GM12878 (cell line): ENCODE measurements at regions not wholly inside any gene's neighbourhood (a gene's known extent, or its start where the extent isn't known, plus 50 kb on each side); places are given as distances from the start of the nearest gene placed in this dataset.
"Not testable (repeated sequence)": the region's sequence is repeated elsewhere in the genome, so short reads cannot be mapped to it uniquely, and the experiment has no call there.

Source experiments
- ATAC-seq: fragments of 200-7000 bp; cut with Tn5 transposase; 3 replicates; pipeline ENCODE4 v1.9.1; 2020; ENCODE audit warnings: mild to moderate bottlenecking, moderate library complexity
- BruUV-seq: library from RNA; stranded (reverse); fragments of 400-500 nt; replicated peaks from 2 replicates; lab custom pipeline; 2021; lab: Mats Ljungman, UMichigan
- CTCF ChIA-PET: fragments of 300-600 bp; sonication (Branson Sonifier 250); formaldehyde crosslinking; extraction: SDS; loops from one replicate; lab custom pipeline; 2021; ENCODE audit warnings: inconsistent platforms; lab: Yijun Ruan, JAX
- POLR2A ChIA-PET: fragments of 350-600 bp; formaldehyde crosslinking; extraction: SDS; loops from one replicate; lab custom pipeline; 2021; ENCODE audit warnings: inconsistent platforms; lab: Charles Lee
- RAD21 ChIA-PET: fragments of 300-600 bp; sonication (Branson Sonifier 250); formaldehyde crosslinking; loops from one replicate; lab custom pipeline; 2023; ENCODE audit warnings: antibody characterized with exemption; ENCODE audit not compliant: unreplicated experiment; lab: Charles Lee
- SMC1A ChIA-PET: fragments of 300-600 bp; sonication (Branson Sonifier 250); formaldehyde crosslinking; loops from one replicate; lab custom pipeline; 2023; ENCODE audit not compliant: unreplicated experiment, uncharacterized antibody; lab: Charles Lee
- DNase-seq: peaks from one replicate; pipeline ENCODE4 v3.0.0-alpha.2; 2011; ENCODE audit warnings: low read depth, low spot score
- FAIRE-seq: peaks from 3 replicates; lab custom pipeline; 2011; peaks lifted over from hg19 to GRCh38; lab: Jason Lieb, UNC
- H2AFZ ChIP-seq: 2 replicates; pipeline ENCODE4 v1.6.0; 2011; ENCODE audit warnings: low read depth, low read length, control low read depth; ENCODE audit not compliant: control insufficient read depth
- H3K27ac ChIP-seq: 2 replicates; pipeline ENCODE4 v1.5.1; 2011; ENCODE audit warnings: control low read depth; ENCODE audit not compliant: control insufficient read depth, insufficient read depth
- H3K27me3 ChIP-seq, 2 experiments: replicated peaks in 1 of 2; 2 replicates each; pipeline versions ENCODE4 v1.6.0 to v1.6.1; 2011; ENCODE audit warnings: low read length in 1 of 2; ENCODE audit not compliant: control insufficient read depth in 2 of 2, insufficient read depth in 2 of 2
- H3K36me3 ChIP-seq, 2 experiments: 2 replicates each; pipeline ENCODE4 v1.5.1; 2011; ENCODE audit warnings: low read length in 1 of 2; ENCODE audit not compliant: control insufficient read depth in 2 of 2, insufficient read depth in 2 of 2
- H3K4me1 ChIP-seq: 2 replicates; pipeline ENCODE4 v1.6.1; 2011; ENCODE audit warnings: mild to moderate bottlenecking, low read length, moderate library complexity, mixed read lengths; ENCODE audit not compliant: control insufficient read depth, insufficient read depth
- H3K4me2 ChIP-seq: 2 replicates; pipeline ENCODE4 v1.6.0; 2011; ENCODE audit warnings: control low read depth; ENCODE audit not compliant: control insufficient read depth, insufficient read depth
- H3K4me3 ChIP-seq: fragments of 200-600 bp; sonication (generic); 2 replicates; pipeline ENCODE4 v1.5.1; 2016
- H3K79me2 ChIP-seq: 2 replicates; pipeline ENCODE4 v1.6.0; 2011; ENCODE audit warnings: low read length; ENCODE audit not compliant: control insufficient read depth, insufficient read depth
- H3K9ac ChIP-seq: 2 replicates; pipeline ENCODE4 v1.8.0; 2011; ENCODE audit warnings: low read length, control low read depth, mixed read lengths; ENCODE audit not compliant: control insufficient read depth, insufficient read depth
- H3K9me3 ChIP-seq: replicated peaks from 3 replicates; pipeline ENCODE4 v1.5.1; 2011; ENCODE audit warnings: mild to moderate bottlenecking, low read length; ENCODE audit not compliant: control insufficient read depth, insufficient read depth
- H4K20me1 ChIP-seq: 2 replicates; pipeline ENCODE4 v1.6.0; 2011; ENCODE audit not compliant: control insufficient read depth, insufficient read depth
- MYC ChIP-seq: IDR thresholded peaks from 2 replicates; pipeline ENCODE4 v1.6.1; 2011; ENCODE audit warnings: mild to moderate bottlenecking, low read length, moderate library complexity, inconsistent platforms; ENCODE audit not compliant: insufficient read depth, insufficient replicate concordance, insufficient read length, severe bottlenecking
- WGBS: methylation state at CpG from one replicate; pipeline ENCODE4 v1.1.6; 2016; ENCODE audit warnings: low lambda C conversion rate; ENCODE audit not compliant: insufficient replicate concordance, insufficient coverage; ENCODE audit errors: missing lambda C conversion rate; 5-methylcytosine and 5-hydroxymethylcytosine counted together
- in situ Hi-C: fragments of 300-500 bp; cut with MboI; formaldehyde crosslinking; loops from 9 replicates; pipeline ENCODE4 v1.14.3; 2018; ENCODE audit warnings: mixed read lengths
- intact Hi-C: fragments of 100-400 bp; cut with micrococcal nuclease; formaldehyde crosslinking; loops from one replicate; pipeline ENCODE4 v1.14.2; 2022; ENCODE audit not compliant: unreplicated experiment

DNA sequence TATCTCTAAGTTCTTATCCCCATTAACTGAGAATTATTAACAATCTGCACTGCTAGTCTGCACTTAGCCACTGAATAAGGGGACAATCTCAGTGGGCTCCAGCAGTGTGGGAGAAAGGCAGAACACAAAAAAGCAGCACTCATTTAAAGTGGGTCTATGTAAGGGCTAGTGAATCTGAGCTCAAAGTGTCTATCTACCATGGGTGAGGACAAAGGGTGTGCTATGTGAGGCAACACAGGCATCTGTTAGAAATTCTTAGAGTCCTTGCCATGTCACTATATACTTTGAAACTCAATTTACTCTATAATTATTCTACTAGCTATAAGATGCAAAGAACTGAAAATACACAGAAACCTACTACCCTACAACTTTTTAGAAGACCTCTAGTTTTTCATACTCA, 135.8 kb upstream of the TMEM168 start:
- ChIA-PET CTCF (interaction anchor here (1.6 kb wide), 1 partner anchor 76 kb away, joined by 4 read pairs; no protein-coding TSS in a partner anchor), SMC1A (interaction anchor here (1.3 kb wide), 1 partner anchor 46 kb away, joined by 4 read pairs; no protein-coding TSS in a partner anchor), RAD21 (no interaction called here), POLR2A (interaction anchor here (1.4 kb wide), 1 partner anchor 9 kb away, joined by 3 read pairs; no protein-coding TSS in a partner anchor)
- no TSS peak for BruUV-seq
- ATAC-seq (no peak), FAIRE-seq (no peak), DNase-seq (no peak)
- H3K9ac ChIP-seq: no peak overlapping the region
- no peak for TF ChIP-seq MYC
- no peak overlapping the region for H3K4me3 ChIP-seq
- H4K20me1 ChIP-seq: no peaks in the 10 kb centered on the region
- H3K9me3 ChIP-seq: no peaks in the 10 kb centered on the region
- no peak overlapping the region for H3K27ac ChIP-seq
- no peak overlapping the region for H3K4me2 ChIP-seq
- in situ Hi-C loops (no loop called here), intact Hi-C loops (no loop called here)
- no peaks in the 10 kb centered on the region for H3K27me3 ChIP-seq
- H3K4me1 ChIP-seq: no peaks in the 10 kb centered on the region
- no peak overlapping the region for H2AFZ ChIP-seq
- H3K36me3 ChIP-seq: no peaks in the 10 kb centered on the region; a peak in 1 of 4 replicates
- no peaks in the 10 kb centered on the region for H3K79me2 ChIP-seq

DNA sequence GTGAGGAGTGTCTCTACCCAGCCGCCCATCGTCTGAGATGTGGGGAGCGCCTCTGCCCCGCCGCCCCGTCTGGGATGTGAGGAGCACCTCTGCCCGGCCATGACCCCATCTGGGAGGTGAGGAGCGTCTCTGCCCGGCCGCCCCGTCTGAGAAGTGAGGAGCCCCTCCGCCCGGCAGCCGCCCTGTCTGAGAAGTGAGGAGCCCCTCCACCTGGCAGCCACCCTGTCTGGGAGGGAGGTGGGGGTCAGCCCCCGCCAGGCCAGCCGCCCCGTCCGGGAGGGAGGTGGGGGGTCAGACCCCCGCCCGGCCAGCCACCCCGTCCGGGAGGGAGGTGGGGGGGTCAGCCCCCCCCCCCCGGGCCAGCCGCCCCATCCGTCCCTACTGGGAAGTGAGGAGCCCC, 132.4 kb upstream of the TMEM168 start:
- BruUV-seq, H3K4me3 ChIP-seq, RAD21 ChIA-PET, H3K9me3 ChIP-seq, POLR2A ChIA-PET, ATAC-seq, H3K27me3 ChIP-seq, H2AFZ ChIP-seq, CTCF ChIA-PET, H3K9ac ChIP-seq, H3K27ac ChIP-seq, H3K36me3 ChIP-seq, H3K4me1 ChIP-seq, DNase-seq, SMC1A ChIA-PET, H3K79me2 ChIP-seq, H3K4me2 ChIP-seq, intact Hi-C loops, in situ Hi-C loops, FAIRE-seq, H4K20me1 ChIP-seq: not testable (repeated sequence)
- WGBS: 100% methylated on average over 2 of the region's 25 CpGs

DNA sequence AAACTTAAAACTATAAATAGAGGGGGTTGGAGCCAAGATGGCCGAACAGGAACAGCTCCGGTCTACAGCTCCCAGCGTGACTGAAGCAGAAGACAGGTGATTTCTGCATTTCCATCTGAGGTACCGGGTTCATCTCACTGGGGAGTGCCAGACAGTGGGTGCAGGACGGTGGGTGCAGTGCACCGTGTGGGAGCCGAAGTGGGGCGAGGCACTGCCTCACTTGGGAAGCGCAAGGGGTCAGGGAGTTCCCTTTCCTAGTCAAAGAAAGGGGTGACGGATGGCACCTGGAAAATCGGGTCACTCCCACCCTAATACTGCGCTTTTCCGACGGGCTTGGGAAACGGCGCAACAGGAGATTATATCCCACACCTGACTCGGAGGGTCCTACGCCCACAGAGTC, 126.2 kb upstream of the TMEM168 start:
- H3K27me3 ChIP-seq, H3K4me3 ChIP-seq, ATAC-seq, H3K4me1 ChIP-seq, H3K36me3 ChIP-seq, H3K27ac ChIP-seq, FAIRE-seq, in situ Hi-C loops, H3K4me2 ChIP-seq, H4K20me1 ChIP-seq, H3K9ac ChIP-seq, H3K9me3 ChIP-seq, H3K79me2 ChIP-seq, H2AFZ ChIP-seq, DNase-seq, BruUV-seq, RAD21 ChIA-PET, intact Hi-C loops, POLR2A ChIA-PET: not testable (repeated sequence)
- ChIA-PET CTCF (interaction anchor here (1.4 kb wide), 1 partner anchor 17 kb away, joined by 4 read pairs; no protein-coding TSS in a partner anchor), SMC1A (interaction anchor here (1.4 to 1.6 kb wide), 2 partner anchors 9 to 16 kb away, joined by 3 to 4 read pairs; no protein-coding TSS in a partner anchor)
- WGBS: 93% methylated on average over 17 of the region's 18 CpGs
